CD4-positive, alpha-beta T cell treated with Interleukin-10 for 1 hour (primary cell): ENCODE measurements at regions not wholly inside any gene's neighbourhood (a gene's known extent, or its start where the extent isn't known, plus 50 kb on each side); places are given as distances from the start of the nearest gene placed in this dataset.
"Not testable (repeated sequence)": the region's sequence is repeated elsewhere in the genome, so short reads cannot be mapped to it uniquely, and the experiment has no call there.

ENCODE experiments used
- DNase-seq: peaks from one replicate; pipeline ENCODE4 v3.0.0-alpha.2; 2020

GRCh38 chr3:27779176-27779575 is 57.1 kb upstream of the EOMES start:
- no peak for DNase-seq

- no peak for DNase-seq
Observed at GRCh38 chr3:27789420-27789819, 67.3 kb upstream of the EOMES start.

GRCh38 chr3:27791956-27792355 is 69.8 kb upstream of the EOMES start:
- DNase-seq: no peak

- no peak for DNase-seq
Observed at GRCh38 chr3:27792869-27793268, 70.7 kb upstream of the EOMES start.

- DNase-seq: no peak
Observed at GRCh38 chr3:27794211-27794610, 72.1 kb upstream of the EOMES start.

- no peak for DNase-seq
Observed at GRCh38 chr3:27796365-27796875, 74.3 kb upstream of the EOMES start.

GRCh38 chr3:27797773-27798172 is 75.7 kb upstream of the EOMES start:
- no peak for DNase-seq

- DNase-seq: no peak
Observed at GRCh38 chr3:27800261-27800660, 78.1 kb upstream of the EOMES start.

GRCh38 chr3:27802425-27802824 is 80.3 kb upstream of the EOMES start:
- no peak for DNase-seq

- no peak for DNase-seq
Observed at GRCh38 chr3:27802849-27803248, 80.7 kb upstream of the EOMES start.

GRCh38 chr3:27805282-27805681 is 83.2 kb upstream of the EOMES start:
- DNase-seq: no peak

- DNase-seq: no peak
Observed at GRCh38 chr3:27813255-27813654, 91.1 kb upstream of the EOMES start.

- not testable (repeated sequence) for DNase-seq
Observed at GRCh38 chr3:27821609-27822008, 99.5 kb upstream of the EOMES start.

GRCh38 chr3:27824312-27825200 is 102.4 kb upstream of the EOMES start:
- no peak for DNase-seq

GRCh38 chr3:27826448-27826847 is 104.3 kb upstream of the EOMES start:
- no peak for DNase-seq

- DNase-seq: no peak
Observed at GRCh38 chr3:27827041-27827440, 104.9 kb upstream of the EOMES start.

GRCh38 chr3:27840807-27841594 is 118.9 kb upstream of the EOMES start:
- peak; percentile 12 for DNase-seq

GRCh38 chr3:27844052-27844675 is 122.0 kb upstream of the EOMES start:
- no peak for DNase-seq

GRCh38 chr3:27847697-27848096 is 125.6 kb upstream of the EOMES start:
- DNase-seq: no peak

GRCh38 chr3:27848826-27849225 is 126.7 kb upstream of the EOMES start:
- no peak for DNase-seq

- no peak for DNase-seq
Observed at GRCh38 chr3:27859821-27860220, 137.7 kb upstream of the EOMES start.

- peak; percentile 55 for DNase-seq
Observed at GRCh38 chr3:27861046-27862036, 139.2 kb upstream of the EOMES start.
